ENCODE measurements at regions not wholly inside any gene's neighbourhood (a gene's known extent, or its start where the extent isn't known, plus 50 kb on each side); places are given as distances from the start of the nearest gene placed in this dataset.

GRCh38 chr7:113548561-113548960 is 370.2 kb downstream of the PPP1R3A start:
- no peak for TF ChIP-seq HNF4G (IDR thresholded peaks at IDR 0.05)
- TF ChIP-seq CTCF (IDR thresholded peaks at IDR 0.05; ENCODE audit: low read depth, low read length, missing input control): no peak
- no peak for TF ChIP-seq JUND (IDR thresholded peaks at IDR 0.05)
- no peak for DNase-seq (ENCODE audit: low spot score)
- Histone ChIP-seq H3K27me3 (ENCODE audit: control insufficient read depth in 4 of 4, insufficient read depth in 4 of 4, low read length in 3 of 4) (no peaks in the 10 kb centered on the region), H3K27ac (ENCODE audit: low read depth in 1 of 2, low read length in 2 of 2) (no peak overlapping the region), H3K9me3 (ENCODE audit: control insufficient read depth in 4 of 4, low read length in 3 of 4) (no peaks in the 10 kb centered on the region), H3K36me3 (ENCODE audit: control insufficient read depth in 4 of 4, insufficient read depth in 3 of 4, low read depth in 1 of 4, low read length in 3 of 4) (no peaks in the 10 kb centered on the region), H3K9ac (ENCODE audit: low read depth in 1 of 2, low read length in 2 of 2) (no peak overlapping the region), H3K4me3 (ENCODE audit: low read depth in 1 of 3, low read length in 3 of 3) (no peak overlapping the region), H3K4me1 (ENCODE audit: control insufficient read depth in 4 of 4, insufficient read depth in 4 of 4, low read length in 3 of 4) (no peaks in the 10 kb centered on the region)

- H3K4me3 ChIP-seq (ENCODE audit: low read depth in 1 of 3, low read length in 3 of 3): no peak overlapping the region
- TF ChIP-seq HNF4G (IDR thresholded peaks at IDR 0.05) (no peak), ZBTB33 (IDR thresholded peaks at IDR 0.05) (no peak), JUND (IDR thresholded peaks at IDR 0.05) (no peak), CTCF (IDR thresholded peaks at IDR 0.05; ENCODE audit: low read depth, low read length, missing input control) (no peak), EGR1 (IDR thresholded peaks at IDR 0.05; ENCODE audit: low read depth in 2 of 2) (no peak), YY1 (IDR thresholded peaks at IDR 0.05) (no peak), RXRA (IDR thresholded peaks at IDR 0.05) (no peak), SP1 (IDR thresholded peaks at IDR 0.05) (no peak), ATF3 (IDR thresholded peaks at IDR 0.05) (no peak), NR2F2 (IDR thresholded peaks at IDR 0.05) (no peak), FOXA2 (IDR thresholded peaks at IDR 0.05) (no peak), MAX (IDR thresholded peaks at IDR 0.05) (no peak), REST (IDR thresholded peaks at IDR 0.05) (no peak), FOXA1 (IDR thresholded peaks at IDR 0.05) (no peak), GABPA (IDR thresholded peaks at IDR 0.05 in 1 of 2, conservative IDR thresholded peaks at IDR 0.05 in 1 of 2) (no peak), RAD21 (IDR thresholded peaks at IDR 0.05) (no peak)
- H3K9ac ChIP-seq (ENCODE audit: low read depth in 1 of 2, low read length in 2 of 2): no peak overlapping the region
- DNase-seq (ENCODE audit: low spot score): no peak
- no peaks in the 10 kb centered on the region for H3K9me3 ChIP-seq (ENCODE audit: control insufficient read depth in 4 of 4, low read length in 3 of 4)
- H3K4me1 ChIP-seq (ENCODE audit: control insufficient read depth in 4 of 4, insufficient read depth in 4 of 4, low read length in 3 of 4): no peaks in the 10 kb centered on the region
- H3K27ac ChIP-seq (ENCODE audit: low read depth in 1 of 2, low read length in 2 of 2): no peak overlapping the region
- H3K36me3 ChIP-seq (ENCODE audit: control insufficient read depth in 4 of 4, insufficient read depth in 3 of 4, low read depth in 1 of 4, low read length in 3 of 4): no peaks in the 10 kb centered on the region
- H3K27me3 ChIP-seq (ENCODE audit: control insufficient read depth in 4 of 4, insufficient read depth in 4 of 4, low read length in 3 of 4): no peaks in the 10 kb centered on the region
Observed at GRCh38 chr7:113548137-113548536, 370.7 kb downstream of the PPP1R3A start.

Measured in liver (tissue), 7 donors.